Keratinocyte (primary cell): ENCODE measurements at regions not wholly inside any gene's neighbourhood (a gene's known extent, or its start where the extent isn't known, plus 50 kb on each side); places are given as distances from the start of the nearest gene placed in this dataset.

ENCODE experiments used
- DNase-seq: peaks from one replicate; pipeline ENCODE4 v3.0.0-alpha.2; 2011; ENCODE audit warnings: low read depth, missing footprints, low spot score
- FAIRE-seq: peaks from 2 replicates; lab custom pipeline; 2011; peaks lifted over from hg19 to GRCh38; lab: Jason Lieb, UNC
- H2AFZ ChIP-seq: 2 replicates; pipeline ENCODE4 v1.6.0; 2012; ENCODE audit warnings: low read length, control low read depth, inconsistent platforms; ENCODE audit not compliant: control insufficient read depth
- H3K27ac ChIP-seq: 2 replicates; pipeline ENCODE4 v1.5.1; 2011; ENCODE audit warnings: low read length; ENCODE audit not compliant: control insufficient read depth, insufficient read depth
- H3K27me3 ChIP-seq: 3 replicates; pipeline ENCODE4 v1.6.0; 2011; ENCODE audit warnings: low read length; ENCODE audit not compliant: control insufficient read depth, insufficient read depth; ENCODE audit errors: extremely low read depth
- H3K36me3 ChIP-seq, 2 experiments: 2 replicates in 1 of 2; 3 replicates in 1 of 2; pipeline ENCODE4 v1.5.1; 2011; ENCODE audit warnings: low read length in 2 of 2, mild to moderate bottlenecking in 1 of 2; ENCODE audit not compliant: control insufficient read depth in 2 of 2, insufficient read depth in 2 of 2; ENCODE audit errors: extremely low read depth in 1 of 2
- H3K4me1 ChIP-seq: 3 replicates; pipeline ENCODE4 v1.5.1; 2011; ENCODE audit warnings: low read length; ENCODE audit not compliant: control insufficient read depth, insufficient read depth; ENCODE audit errors: extremely low read depth
- H3K4me2 ChIP-seq: 3 replicates; pipeline ENCODE4 v1.6.0; 2011; ENCODE audit warnings: low read depth, low read length; ENCODE audit not compliant: control insufficient read depth, insufficient read depth; ENCODE audit errors: extremely low read depth
- H3K4me3 ChIP-seq, 3 experiments: fragments of 200-600 bp in 1 of 3; sonication (generic) in 1 of 3; 2 replicates in 2 of 3; 3 replicates in 1 of 3; pipeline ENCODE4 v1.5.1; 2011 to 2016; ENCODE audit warnings: low read length in 3 of 3, mild to moderate bottlenecking in 3 of 3, control low read depth in 2 of 3, inconsistent platforms in 1 of 3, low read depth in 1 of 3, mixed read lengths in 1 of 3, mixed run types in 1 of 3, moderate library complexity in 1 of 3; ENCODE audit not compliant: control insufficient read depth in 2 of 3, insufficient read depth in 2 of 3; ENCODE audit errors: extremely low read depth in 1 of 3
- H3K79me2 ChIP-seq: 2 replicates; pipeline ENCODE4 v1.6.0; 2012; ENCODE audit warnings: low read length; ENCODE audit not compliant: control insufficient read depth, insufficient read depth
- H3K9ac ChIP-seq: 3 replicates; pipeline ENCODE4 v1.6.0; 2011; ENCODE audit warnings: low read length; ENCODE audit not compliant: control insufficient read depth, insufficient read depth; ENCODE audit errors: extremely low read depth
- H3K9me1 ChIP-seq: 3 replicates; pipeline ENCODE4 v1.6.0; 2011; ENCODE audit warnings: low read length; ENCODE audit not compliant: control insufficient read depth, insufficient read depth; ENCODE audit errors: extremely low read depth
- H3K9me3 ChIP-seq: 2 replicates; pipeline ENCODE4 v1.5.1; 2012; ENCODE audit warnings: low read depth, low read length; ENCODE audit not compliant: control insufficient read depth
- H4K20me1 ChIP-seq: 3 replicates; pipeline ENCODE4 v1.6.0; 2011; ENCODE audit warnings: low read length; ENCODE audit not compliant: control insufficient read depth, insufficient read depth; ENCODE audit errors: extremely low read depth
- CTCF ChIP-seq, 3 experiments: IDR thresholded peaks in 1 of 3; conservative IDR thresholded peaks in 1 of 3; optimal IDR thresholded peaks in 1 of 3; 2 replicates in 2 of 3; 3 replicates in 1 of 3; pipeline versions ENCODE3 to v1.5.1; 2011; ENCODE audit warnings: low read length in 3 of 3, mild to moderate bottlenecking in 3 of 3, moderate library complexity in 2 of 3, control low read depth in 1 of 3, inconsistent platforms in 1 of 3; ENCODE audit not compliant: insufficient read depth in 2 of 3; ENCODE audit errors: extremely low read depth in 1 of 3
- EZH2 ChIP-seq: IDR thresholded peaks from one replicate; pipeline ENCODE4 v1.6.1; 2012; ENCODE audit warnings: inconsistent platforms, mild to moderate bottlenecking, low read length, moderate library complexity
- dilution Hi-C: fragments of 300-500 bp; cut with MboI; formaldehyde crosslinking; loops from one replicate; pipeline ENCODE4 v1.7.0; 2020; ENCODE audit warnings: low sequenced_read_pairs; ENCODE audit not compliant: extremely low pct_ligation_motif_present

- Histone ChIP-seq H3K27ac (no peak overlapping the region), H3K9ac (no peak overlapping the region), H3K4me1 (no peaks in the 10 kb centered on the region), H2AFZ (no peak overlapping the region), H3K36me3 (no peaks in the 10 kb centered on the region), H3K27me3 (no peaks in the 10 kb centered on the region), H3K4me2 (no peak overlapping the region), H3K79me2 (no peaks in the 10 kb centered on the region), H3K9me1 (no peaks in the 10 kb centered on the region), H3K9me3 (no peaks in the 10 kb centered on the region), H3K4me3 (no peak overlapping the region), H4K20me1 (no peaks in the 10 kb centered on the region)
- no peak for FAIRE-seq
- dilution Hi-C loops = no loop called here
- no peak for DNase-seq
- TF ChIP-seq CTCF (optimal IDR thresholded peaks at IDR 0.05 in 1 of 3, IDR thresholded peaks at IDR 0.05 in 1 of 3, conservative IDR thresholded peaks at IDR 0.05 in 1 of 3; ENCODE audit: extremely low read depth in 1 of 3, insufficient read depth in 2 of 3, low read length in 3 of 3) = no peak
These were observed 115.7 kb upstream of the MAGEB16 start for GRCh38 chrX:35682476-35682875.

- DNase-seq (no peak), FAIRE-seq (no peak)
- Histone ChIP-seq H3K9me1 (no peaks in the 10 kb centered on the region), H2AFZ (no peak overlapping the region), H4K20me1 (no peaks in the 10 kb centered on the region), H3K27me3 (no peaks in the 10 kb centered on the region), H3K9me3 (no peaks in the 10 kb centered on the region), H3K4me1 (no peaks in the 10 kb centered on the region), H3K36me3 (no peaks in the 10 kb centered on the region), H3K4me3 (no peak overlapping the region), H3K79me2 (no peaks in the 10 kb centered on the region), H3K9ac (no peak overlapping the region), H3K27ac (no peak overlapping the region), H3K4me2 (no peak overlapping the region)
- dilution Hi-C loops = no loop called here
- no peak for TF ChIP-seq EZH2
- no peak for TF ChIP-seq CTCF (optimal IDR thresholded peaks at IDR 0.05 in 1 of 3, IDR thresholded peaks at IDR 0.05 in 1 of 3, conservative IDR thresholded peaks at IDR 0.05 in 1 of 3; ENCODE audit: extremely low read depth in 1 of 3, insufficient read depth in 2 of 3, low read length in 3 of 3)
These were observed 101.3 kb upstream of the MAGEB16 start for GRCh38 chrX:35696760-35697234.
